ENCODE measurements at regions not wholly inside any gene's neighbourhood (a gene's known extent, or its start where the extent isn't known, plus 50 kb on each side); places are given as distances from the start of the nearest gene placed in this dataset.

DNA sequence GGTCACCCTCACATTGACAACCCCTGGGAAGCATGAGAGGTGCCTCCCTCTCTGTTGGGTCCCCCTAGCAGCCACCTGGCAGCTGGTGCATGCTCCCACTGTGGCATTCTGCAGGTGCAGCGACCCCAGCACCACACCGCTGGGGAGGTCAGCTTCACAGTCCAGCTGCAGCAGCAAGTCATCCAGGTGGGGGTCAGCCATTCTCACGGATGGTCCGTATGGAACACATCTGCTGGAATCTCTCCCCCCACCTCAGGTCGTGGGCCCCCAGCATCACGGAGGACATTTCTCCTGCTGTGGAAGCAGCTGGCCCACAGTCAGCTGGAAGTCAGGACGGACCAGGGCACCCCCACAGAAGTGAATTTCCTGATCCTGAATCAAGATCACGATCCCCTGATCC lies 201.3 kb downstream of the COG6 start:
- no peak overlapping the region for H3K4me3 ChIP-seq (ENCODE audit: low read depth, low read length)

DNA sequence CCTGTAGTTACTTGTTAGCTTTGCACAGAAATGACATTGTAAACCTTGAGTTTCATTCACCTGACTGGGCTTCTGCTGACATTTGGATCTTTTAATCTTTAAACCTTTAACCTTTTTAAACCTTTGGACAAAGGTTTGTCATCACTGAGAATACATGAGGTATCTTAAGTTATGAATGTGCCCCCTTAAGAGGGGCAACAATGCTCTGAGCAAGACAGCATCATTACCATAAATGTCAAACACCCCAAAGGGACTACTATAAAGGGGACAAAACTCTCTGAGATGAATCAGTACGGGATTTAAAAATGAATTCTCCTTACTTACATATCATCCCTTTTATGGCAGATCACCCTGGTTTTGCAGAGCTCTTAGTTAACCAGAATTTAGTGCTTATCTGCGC lies 203.3 kb downstream of the COG6 start:
- no peak overlapping the region for H3K4me3 ChIP-seq (ENCODE audit: low read depth, low read length)

DNA sequence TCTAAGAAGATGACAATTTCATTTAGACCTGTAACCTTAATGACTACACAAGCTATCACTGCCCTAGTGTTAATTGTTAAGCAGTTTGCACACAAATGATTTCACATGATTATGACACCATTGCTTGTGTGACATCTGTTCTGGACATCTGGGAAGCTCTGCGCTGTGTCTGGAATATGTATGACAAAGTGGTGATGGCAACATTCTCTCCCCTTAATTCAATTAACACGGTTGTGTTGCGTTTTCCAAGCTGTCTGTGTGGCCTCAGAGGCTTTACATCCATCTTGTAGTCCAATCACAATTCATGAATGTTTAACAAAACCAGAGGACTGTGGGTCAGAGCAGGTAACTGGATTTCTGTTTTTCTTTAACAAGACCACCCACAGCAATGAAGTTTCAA lies 204.4 kb downstream of the COG6 start:
- no peak overlapping the region for H3K4me3 ChIP-seq (ENCODE audit: low read depth, low read length)

DNA sequence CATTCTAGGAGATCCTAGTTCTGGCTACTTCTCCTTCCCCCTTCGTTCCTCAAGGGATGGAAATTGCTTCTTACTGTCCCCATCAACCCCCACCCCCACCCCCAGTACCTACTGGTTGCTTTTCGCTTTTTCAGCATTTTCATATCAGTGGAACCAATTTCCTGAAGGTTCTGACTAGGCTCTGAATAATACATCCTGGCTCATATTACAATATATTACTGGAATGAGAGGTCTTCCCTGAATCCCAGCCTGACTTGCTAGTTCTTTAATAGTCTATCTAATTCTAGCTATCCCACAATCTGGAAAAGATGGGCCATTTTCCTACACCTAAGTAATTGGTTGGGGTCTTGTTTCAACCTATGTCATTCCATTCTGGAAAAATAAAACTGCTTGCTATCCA lies 207.4 kb downstream of the COG6 start:
- H3K4me3 ChIP-seq (ENCODE audit: low read depth, low read length), result no peak overlapping the region

DNA sequence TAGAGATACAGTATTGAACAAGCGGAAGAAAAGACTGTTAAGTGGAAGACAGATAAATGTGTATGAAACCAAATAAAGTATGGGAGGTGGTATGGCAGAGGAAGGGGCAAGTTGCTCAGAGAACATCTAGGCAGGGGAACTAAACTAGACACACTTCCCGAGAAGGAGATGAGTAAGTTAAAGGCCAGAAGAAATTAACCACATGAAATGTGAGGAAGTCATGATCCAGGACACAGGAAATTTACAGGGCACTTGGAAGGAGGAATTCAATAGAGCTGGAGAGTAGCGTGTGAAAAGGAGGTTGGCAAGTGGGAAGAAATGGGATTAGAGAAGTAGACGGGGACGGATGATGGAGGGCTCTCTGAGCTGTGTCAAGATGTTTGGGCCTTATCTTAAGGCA lies 208.8 kb downstream of the COG6 start:
- H3K4me3 ChIP-seq (ENCODE audit: low read depth, low read length), result no peak overlapping the region

DNA sequence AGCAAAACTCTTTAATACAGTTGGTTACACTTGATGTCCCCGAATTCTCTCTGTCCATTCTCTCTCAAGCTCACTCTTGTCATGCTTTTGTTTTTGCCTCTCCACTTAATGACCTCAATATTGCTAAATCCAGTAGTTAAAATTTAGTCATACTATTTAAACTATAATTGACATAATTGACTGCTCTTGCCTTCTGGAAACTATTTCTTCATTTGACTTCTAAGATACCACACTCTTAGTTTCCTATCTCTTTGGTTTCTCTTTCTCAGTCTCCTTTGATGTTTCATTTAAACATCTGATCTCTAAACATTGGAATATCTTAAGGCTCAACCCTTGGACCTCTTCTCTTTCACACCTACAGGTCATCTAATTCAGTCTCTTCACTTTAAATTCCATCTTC lies 211.3 kb downstream of the COG6 start:
- H3K4me3 ChIP-seq (ENCODE audit: low read depth, low read length), result no peak overlapping the region

DNA sequence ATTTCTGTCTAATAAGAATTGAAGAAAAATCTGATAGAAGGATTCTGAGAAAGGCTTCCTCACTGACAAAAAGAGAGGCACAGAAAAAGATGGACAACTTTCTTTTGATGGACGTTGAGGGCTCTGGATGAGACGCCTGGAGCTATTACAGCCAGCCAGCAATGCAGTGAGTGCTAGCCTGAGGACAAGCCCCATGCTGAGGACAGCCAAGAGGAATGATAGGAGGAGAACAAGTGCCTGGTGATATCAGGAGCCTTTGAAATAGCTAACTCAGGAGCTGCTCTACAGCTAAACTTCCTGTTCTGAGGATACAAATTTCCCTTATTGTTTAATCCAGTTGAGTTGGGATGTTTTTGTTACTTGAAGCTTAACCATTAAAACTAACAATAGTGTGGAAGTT lies 212.3 kb downstream of the COG6 start:
- no peak overlapping the region for H3K4me3 ChIP-seq (ENCODE audit: low read depth, low read length)

DNA sequence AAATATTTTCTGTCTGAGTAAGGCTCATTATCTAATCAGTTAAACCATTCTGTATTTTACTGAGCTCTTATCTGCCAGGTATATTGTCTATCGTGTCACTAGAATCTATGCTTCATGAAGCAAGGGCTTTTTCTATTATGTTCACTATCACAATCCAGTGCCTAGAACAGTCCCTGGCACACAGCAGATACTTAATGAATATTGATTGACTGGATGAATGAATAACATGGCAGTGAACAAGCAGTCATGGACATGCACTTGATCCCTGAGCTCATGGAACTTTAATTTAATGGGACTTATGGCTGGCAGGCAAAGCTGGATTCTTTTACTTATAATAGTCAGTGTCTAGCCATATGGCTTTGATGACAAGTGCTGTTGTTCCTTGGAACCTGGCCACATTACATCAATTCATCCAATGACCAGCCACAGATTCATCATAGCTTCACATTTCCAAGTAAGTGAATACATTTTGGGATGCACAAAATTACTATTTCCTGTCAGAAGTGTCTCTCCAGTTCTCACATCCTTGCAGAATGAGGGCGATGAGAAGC lies 214.8 kb downstream of the COG6 start:
- no peak overlapping the region for H3K4me3 ChIP-seq (ENCODE audit: low read depth, low read length)

DNA sequence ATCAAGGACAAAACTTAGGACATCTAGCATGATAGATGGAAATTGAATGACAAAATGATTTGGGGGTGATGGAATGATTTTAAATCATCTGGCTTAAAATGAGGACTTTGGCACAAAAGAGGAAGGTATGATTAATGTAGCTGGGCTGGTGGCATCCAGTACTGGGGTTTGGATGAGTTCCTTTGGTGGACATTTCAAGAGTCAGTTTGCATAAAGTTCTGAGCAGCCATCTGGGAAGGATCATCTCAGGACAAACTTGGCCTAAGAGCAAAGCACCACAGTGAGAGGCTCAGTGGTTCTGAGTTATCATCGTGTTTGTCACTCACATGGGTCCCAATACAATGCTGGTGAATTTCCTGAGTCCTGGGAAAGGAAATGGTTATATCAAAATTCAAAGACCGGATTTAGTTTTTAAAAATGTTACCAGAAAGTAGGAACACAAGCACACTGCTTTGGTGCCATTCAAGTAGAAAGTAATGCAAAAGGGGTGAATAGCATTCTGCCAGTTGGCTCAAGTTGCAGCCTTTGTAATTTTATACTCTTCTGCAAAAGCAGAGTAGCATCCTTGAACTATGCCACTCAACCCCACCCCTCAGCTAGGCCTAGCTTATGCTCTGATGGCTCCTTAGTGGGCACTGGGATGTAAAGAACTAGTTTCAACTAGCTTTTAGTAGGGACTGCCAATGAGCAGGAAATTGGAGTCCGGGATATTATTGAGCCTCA lies 219.0 kb downstream of the COG6 start:
- no peak overlapping the region for H3K4me3 ChIP-seq (ENCODE audit: low read depth, low read length)

DNA sequence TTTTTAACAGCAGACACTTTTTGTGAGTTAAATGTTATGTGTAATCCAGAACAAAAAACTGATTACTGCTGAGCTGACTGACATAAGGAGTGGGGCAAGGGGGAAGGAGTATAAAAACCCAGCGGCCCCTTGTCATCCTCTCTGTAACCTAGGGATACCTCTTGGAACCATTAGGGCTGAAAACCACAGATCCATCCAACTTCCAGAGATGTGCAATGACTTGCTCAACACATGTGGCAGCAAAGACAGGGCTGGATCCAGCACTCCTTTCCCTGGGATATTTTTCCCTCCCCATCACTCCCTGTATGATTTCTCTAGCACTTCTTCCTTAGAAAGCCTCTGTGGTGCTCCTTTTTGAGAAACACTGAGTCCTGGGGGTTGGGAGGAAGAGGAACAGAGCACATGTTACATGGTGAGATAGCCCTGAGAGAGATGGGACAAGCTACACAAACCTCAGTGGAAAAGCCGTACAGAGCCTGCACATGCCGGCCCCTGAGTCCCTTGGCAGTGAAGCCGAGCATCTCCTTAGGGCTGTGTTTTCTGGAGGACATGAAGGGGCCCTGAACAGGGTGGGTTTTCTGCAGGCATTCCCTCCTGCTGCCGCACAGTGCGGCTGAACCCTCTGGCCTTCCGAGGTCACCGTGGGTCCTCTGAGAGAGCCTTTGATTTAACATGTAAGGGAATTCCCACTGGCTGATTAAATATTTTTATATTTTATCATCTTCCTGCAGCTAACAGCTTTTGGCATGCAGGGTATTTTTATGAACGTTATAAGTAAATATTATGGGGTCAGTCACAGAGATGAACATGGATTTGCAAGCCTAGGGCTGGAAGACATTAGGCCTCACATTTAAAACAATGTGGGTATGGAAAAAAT lies 219.9 kb downstream of the COG6 start:
- no peak overlapping the region for H3K4me3 ChIP-seq (ENCODE audit: low read depth, low read length)

DNA sequence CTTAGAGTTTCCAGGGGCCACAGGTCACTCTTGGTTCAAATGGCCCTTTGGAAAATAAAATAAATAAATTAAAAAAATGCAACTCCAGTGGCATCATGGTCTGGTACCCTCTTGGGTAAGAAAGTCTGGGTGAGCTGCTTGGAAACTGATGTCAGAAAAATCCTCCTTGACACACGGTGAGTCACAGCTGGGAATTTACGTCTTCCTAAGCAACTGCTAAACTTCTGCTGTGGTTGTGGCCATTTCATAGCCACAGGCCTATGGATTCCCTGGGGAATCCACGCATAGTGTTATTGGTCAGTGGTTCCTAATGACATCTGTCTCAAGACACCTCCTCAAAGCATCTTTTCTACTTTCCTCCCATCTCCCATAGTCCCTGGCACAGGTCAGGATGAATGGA lies 220.8 kb downstream of the COG6 start:
- H3K4me3 ChIP-seq (ENCODE audit: low read depth, low read length), result no peak overlapping the region

DNA sequence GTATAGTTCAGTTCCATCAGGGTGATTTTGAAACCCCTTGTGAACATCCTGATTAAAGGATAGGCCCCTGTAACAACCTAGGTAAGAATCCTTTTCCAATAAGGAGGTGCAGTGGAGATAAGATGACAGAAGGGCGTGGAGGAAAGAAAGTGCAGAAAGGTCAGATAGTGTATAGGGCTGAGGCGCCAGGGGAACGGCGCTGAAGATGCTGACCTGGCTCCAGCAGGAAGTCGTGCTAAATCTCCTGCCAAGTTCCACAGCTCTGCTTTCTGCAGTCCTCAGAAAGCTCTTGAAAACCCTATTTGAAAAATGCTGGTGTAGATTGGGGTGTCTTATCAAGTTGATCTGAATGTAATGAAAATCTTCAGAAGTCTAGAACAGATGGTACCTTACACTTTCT lies 221.7 kb downstream of the COG6 start:
- no peak overlapping the region for H3K4me3 ChIP-seq (ENCODE audit: low read depth, low read length)

DNA sequence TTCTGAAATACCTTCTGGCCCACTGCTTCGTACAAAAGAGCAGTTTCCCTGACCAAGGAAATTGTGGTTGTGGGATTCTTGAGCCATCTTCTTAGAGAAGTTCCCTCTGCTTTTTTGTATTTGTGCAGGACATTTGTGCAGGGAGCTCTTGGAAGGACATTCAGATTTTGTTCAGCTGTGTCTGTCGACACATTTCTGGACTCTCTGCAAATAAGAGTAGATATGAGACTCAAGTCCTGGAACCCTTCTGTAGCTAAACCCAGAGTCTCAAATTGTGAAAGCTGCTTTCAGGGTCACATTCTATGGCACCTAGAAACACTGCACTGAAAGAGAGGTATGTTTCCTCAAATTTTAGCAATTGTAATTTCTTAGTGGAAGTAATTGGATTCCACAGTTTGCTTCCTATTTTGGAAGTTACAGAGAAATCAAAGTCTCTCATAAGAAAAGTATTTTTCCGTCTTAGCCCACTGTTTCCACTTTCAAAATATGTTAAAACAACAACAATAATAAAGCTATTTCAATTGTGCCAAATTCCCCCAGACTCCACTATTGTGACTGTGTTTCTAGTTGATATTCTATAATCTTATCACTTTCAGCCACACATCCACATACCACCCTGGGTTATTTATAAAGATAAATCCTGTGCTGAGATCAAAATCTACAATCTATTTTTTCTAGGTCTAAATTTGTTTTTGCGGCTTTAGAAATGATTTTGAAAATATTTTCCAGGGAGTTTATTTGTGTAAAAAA lies 224.0 kb downstream of the COG6 start:
- no peak overlapping the region for H3K4me3 ChIP-seq (ENCODE audit: low read depth, low read length)

DNA sequence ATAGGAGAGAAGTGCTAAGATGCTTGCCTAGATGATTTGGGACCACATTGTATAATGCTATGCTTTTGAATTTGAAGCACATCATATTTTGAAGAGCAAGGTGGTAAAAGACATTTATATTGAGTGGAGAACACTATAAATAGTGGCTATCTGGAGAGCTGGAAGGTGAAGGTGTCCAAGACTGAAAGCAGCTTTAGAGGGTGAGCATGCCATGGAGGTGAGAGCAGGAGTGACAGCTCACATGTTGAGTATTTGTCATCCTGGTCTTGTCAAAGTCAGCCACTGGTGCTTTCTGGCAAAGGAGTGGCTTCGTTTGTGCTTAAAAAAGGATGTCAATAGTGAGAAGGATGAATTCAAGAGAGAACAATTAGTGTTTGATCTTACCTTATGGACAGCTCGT lies 225.9 kb downstream of the COG6 start:
- H3K4me3 ChIP-seq (ENCODE audit: low read depth, low read length), result no peak overlapping the region

DNA sequence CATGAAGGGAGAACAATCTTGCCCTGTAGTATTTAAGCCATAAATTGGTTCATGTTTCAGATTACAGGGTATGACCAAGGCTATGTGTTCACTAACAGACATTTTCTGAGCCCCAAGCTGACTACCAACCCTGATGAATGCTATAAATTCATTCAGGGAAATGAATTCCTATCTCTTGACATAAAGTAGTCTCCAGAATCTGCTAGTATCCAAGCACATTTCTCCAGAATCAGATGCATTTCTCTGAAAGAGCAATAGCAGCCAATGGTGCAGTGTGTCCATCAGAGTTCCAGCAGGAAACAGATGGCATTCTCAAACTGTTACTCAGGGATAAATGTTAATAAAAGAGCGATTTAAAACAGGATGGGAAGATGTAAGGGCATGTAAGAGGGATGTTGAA lies 226.4 kb downstream of the COG6 start:
- H3K4me3 ChIP-seq (ENCODE audit: low read depth, low read length), result no peak overlapping the region

DNA sequence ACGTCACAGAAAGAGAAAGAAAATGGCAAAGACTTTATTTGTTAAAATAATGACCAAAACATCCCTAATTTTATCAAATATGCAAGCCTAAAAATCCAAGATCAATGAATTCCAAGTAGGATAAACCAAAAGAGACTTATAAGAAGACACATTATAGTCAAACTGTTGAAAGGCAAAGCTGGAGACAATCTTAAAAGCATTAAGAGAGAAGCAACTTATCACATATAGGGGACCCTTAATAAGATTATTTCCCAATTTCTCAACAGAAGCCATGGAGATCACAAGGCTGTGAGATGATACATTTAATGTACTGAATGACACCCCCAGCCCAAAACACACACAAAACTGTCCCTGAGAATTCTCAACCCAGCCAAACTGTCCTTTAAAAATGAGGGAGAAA lies 228.7 kb downstream of the COG6 start:
- no peak overlapping the region for H3K4me3 ChIP-seq (ENCODE audit: low read depth, low read length)

DNA sequence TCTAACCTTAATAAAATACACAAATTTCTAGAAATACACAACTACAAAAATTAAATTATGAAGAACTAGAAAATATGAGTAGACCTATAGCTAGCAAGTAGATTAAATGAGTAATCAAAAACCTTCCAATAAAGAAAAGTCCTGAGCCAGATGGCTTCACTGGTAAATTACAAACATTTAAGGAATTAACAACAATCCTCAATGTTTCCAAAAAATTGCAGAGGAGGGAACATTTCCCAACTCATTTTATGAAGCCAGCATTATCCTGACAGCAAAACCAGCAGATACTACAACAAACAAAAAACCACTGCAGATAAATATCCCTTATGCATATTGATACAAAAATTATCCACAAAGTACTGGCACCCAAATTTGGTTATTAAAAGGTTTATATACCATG lies 230.9 kb downstream of the COG6 start:
- H3K4me3 ChIP-seq (ENCODE audit: low read depth, low read length), result no peak overlapping the region

DNA sequence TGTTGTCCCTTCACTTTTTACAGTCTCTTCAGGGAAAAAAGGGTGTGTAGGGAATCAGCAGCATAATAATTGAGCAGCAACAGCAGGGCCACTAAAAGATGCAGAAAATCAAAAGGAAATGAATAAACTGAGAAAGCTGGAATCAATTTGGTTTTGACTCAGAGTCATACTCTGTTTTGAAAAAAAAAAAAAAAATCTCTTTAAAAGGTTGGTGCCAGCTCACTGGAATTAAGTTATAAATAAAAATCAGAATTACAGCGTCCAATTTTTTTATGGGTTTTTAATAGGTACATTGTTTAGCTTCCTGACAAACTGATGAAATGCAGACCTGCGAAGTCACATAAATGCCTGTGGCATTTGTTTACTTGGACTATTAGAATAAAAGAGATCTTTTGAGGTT lies 231.9 kb downstream of the COG6 start:
- no peak overlapping the region for H3K4me3 ChIP-seq (ENCODE audit: low read depth, low read length)

DNA sequence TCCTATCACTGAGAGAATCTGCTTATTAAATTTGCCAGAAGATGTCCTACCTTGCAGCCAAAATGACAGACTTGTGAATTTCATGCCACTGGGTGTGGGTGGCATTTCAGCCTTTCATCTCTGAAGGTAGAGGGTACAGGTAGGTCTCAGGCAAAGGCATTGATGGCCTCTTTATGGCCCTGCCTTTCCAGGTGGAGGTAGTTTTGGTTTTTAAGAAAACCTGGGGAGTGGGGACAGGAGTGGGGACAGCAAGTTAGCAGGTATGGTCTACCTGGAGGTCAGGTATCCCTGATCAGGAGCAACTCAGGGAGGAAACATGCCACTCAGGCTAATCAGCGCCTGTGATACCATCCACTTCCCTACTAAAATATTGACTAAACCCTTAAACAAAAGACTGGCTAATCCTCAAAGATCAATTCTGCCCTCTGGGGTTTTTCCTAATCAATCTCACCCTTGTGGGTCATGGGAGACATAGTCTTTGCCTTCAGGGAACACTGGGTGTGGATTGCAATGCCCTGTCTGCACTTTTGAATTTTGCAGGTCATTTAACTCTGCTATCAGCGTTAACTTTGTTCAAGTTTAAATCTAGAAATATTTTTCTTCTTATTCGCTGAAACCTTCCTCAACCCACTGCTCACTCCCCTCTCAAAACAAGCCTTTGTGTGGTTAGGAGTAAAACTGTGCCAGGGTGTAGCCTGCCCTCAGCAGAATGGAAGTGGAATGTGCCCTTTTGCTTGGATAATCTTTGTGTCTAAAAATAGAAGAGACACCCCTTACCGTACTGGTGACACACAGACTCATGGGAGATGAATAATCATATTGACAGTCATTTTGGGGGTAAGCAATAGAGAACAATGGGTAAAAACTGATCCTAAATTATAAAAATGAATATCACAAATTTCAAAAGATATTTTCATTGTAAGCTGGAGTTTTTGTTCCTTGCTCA lies 233.7 kb downstream of the COG6 start:
- no peak overlapping the region for H3K4me3 ChIP-seq (ENCODE audit: low read depth, low read length)

DNA sequence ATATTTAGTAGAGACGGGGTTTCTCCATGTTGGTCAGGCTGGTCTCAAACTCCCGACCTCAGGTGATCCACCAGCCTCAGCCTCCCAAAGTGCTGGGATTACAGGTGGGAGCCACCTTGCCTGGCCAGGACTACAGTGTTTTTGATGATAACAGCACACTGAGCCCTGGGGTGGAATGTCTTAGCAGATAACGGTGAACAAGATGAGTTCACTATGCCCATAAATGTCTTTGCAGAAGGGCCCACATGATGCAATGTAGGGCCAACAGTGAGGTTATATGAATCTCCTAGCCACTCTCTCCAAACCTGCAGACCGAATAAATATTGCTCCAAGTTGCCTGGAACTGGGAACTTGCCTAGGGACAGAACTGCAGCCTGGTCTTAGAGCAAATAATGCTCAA lies 235.1 kb downstream of the COG6 start:
- no peak overlapping the region for H3K4me3 ChIP-seq (ENCODE audit: low read depth, low read length)

Measured in iPS-11a (cell line).